CD14-positive monocyte (primary cell): ENCODE measurements at regions not wholly inside any gene's neighbourhood (a gene's known extent, or its start where the extent isn't known, plus 50 kb on each side); places are given as distances from the start of the nearest gene placed in this dataset.

ENCODE experiments used
- DNase-seq, 3 donors: peaks; one replicate each; pipeline ENCODE4 v3.0.0-alpha.2; 2011 to 2022
- H2AFZ ChIP-seq: 2 replicates; pipeline ENCODE4 v1.6.0; 2012; ENCODE audit warnings: mild to moderate bottlenecking, low read depth, low read length, inconsistent platforms; ENCODE audit not compliant: insufficient read depth, poor library complexity, severe bottlenecking
- H3K27ac ChIP-seq, 2 donors: 1 replicate in 1 of 2; 2 replicates in 1 of 2; pipeline ENCODE4 v1.5.1; 2012 to 2013; ENCODE audit warnings: low read length in 2 of 2, control low read depth in 1 of 2, inconsistent platforms in 1 of 2, low read depth in 1 of 2, mild to moderate bottlenecking in 1 of 2
- H3K27me3 ChIP-seq, 2 donors: one replicate each; pipeline versions ENCODE4 v1.6.0 to v1.6.1; 2011 to 2013; ENCODE audit warnings: low read length in 2 of 2; ENCODE audit not compliant: control insufficient read depth in 2 of 2, insufficient read depth in 2 of 2
- H3K36me3 ChIP-seq, 2 donors: replicated peaks in 1 of 2; 1 replicate in 1 of 2; 2 replicates in 1 of 2; pipeline versions ENCODE4 v1.5.1 to v1.6.1; 2012 to 2013; ENCODE audit warnings: low read length in 2 of 2, control low read depth in 1 of 2, inconsistent platforms in 1 of 2, mild to moderate bottlenecking in 1 of 2; ENCODE audit not compliant: insufficient read depth in 2 of 2, control insufficient read depth in 1 of 2
- H3K4me1 ChIP-seq, 2 donors: 1 replicate in 1 of 2; 2 replicates in 1 of 2; pipeline versions ENCODE4 v1.5.1 to v1.6.1; 2012 to 2013; ENCODE audit warnings: low read length in 2 of 2, control low read depth in 1 of 2, inconsistent platforms in 1 of 2, mild to moderate bottlenecking in 1 of 2, moderate library complexity in 1 of 2; ENCODE audit not compliant: insufficient read depth in 2 of 2, control insufficient read depth in 1 of 2
- H3K4me2 ChIP-seq: replicated peaks from 2 replicates; pipeline ENCODE3; 2012; ENCODE audit warnings: low read length, moderate library complexity, mild to moderate bottlenecking; ENCODE audit not compliant: poor library complexity, severe bottlenecking; ENCODE audit errors: extremely low read depth
- H3K4me3 ChIP-seq, 3 experiments: fragments of 200-600 bp in 1 of 3; sonication (generic) in 1 of 3; replicated peaks in 1 of 3; 1 replicate in 2 of 3; 2 replicates in 1 of 3; pipeline ENCODE4 v1.5.1; 2011 to 2013; ENCODE audit warnings: low read length in 3 of 3, mild to moderate bottlenecking in 3 of 3, control low read depth in 2 of 3, low read depth in 2 of 3, inconsistent platforms in 1 of 3, moderate library complexity in 1 of 3
- H3K79me2 ChIP-seq: 2 replicates; pipeline ENCODE4 v1.6.0; 2012; ENCODE audit warnings: mild to moderate bottlenecking, control low read depth, inconsistent platforms, low read length, moderate library complexity; ENCODE audit not compliant: insufficient read depth
- H3K9ac ChIP-seq: 2 replicates; pipeline ENCODE4 v1.6.0; 2017; ENCODE audit warnings: low read length, mild to moderate bottlenecking; ENCODE audit not compliant: insufficient read depth, poor library complexity, severe bottlenecking
- H3K9me3 ChIP-seq, 2 donors: replicated peaks in 1 of 2; 1 replicate in 1 of 2; 2 replicates in 1 of 2; pipeline versions ENCODE4 v1.5.1 to v1.6.1; 2012 to 2013; ENCODE audit warnings: low read length in 2 of 2, control low read depth in 1 of 2; ENCODE audit not compliant: control insufficient read depth in 1 of 2, insufficient read depth in 1 of 2
- H4K20me1 ChIP-seq: 2 replicates; pipeline ENCODE4 v1.6.0; 2012; ENCODE audit warnings: mild to moderate bottlenecking, low read length, control low read depth, moderate library complexity; ENCODE audit not compliant: insufficient read depth
- H3K27ac Mint-ChIP-seq, 7 donors: one replicate each; pipeline ENCODE4 v1.8.0; 2020; ENCODE audit warnings: mild to moderate bottlenecking in 7 of 7, mixed read lengths in 7 of 7, moderate library complexity in 6 of 7, inconsistent platforms in 2 of 7
- H3K27me3 Mint-ChIP-seq, 3 donors: one replicate each; pipeline ENCODE4 v1.8.0; 2021 to 2022; ENCODE audit warnings: low read depth in 3 of 3, mild to moderate bottlenecking in 3 of 3, mixed read lengths in 3 of 3, moderate library complexity in 3 of 3, inconsistent platforms in 1 of 3
- H3K36me3 Mint-ChIP-seq, 2 donors: one replicate each; pipeline ENCODE4 v1.8.0; 2020; ENCODE audit warnings: mixed read lengths in 2 of 2, inconsistent platforms in 1 of 2, mild to moderate bottlenecking in 1 of 2
- H3K4me1 Mint-ChIP-seq: one replicate; pipeline ENCODE4 v1.8.0; 2020; ENCODE audit warnings: mild to moderate bottlenecking, mixed read lengths
- H3K4me3 Mint-ChIP-seq, 2 donors: one replicate each; pipeline ENCODE4 v1.8.0; 2020; ENCODE audit warnings: mild to moderate bottlenecking in 2 of 2, mixed read lengths in 2 of 2, moderate library complexity in 1 of 2
- H3K9me3 Mint-ChIP-seq, 7 donors: one replicate each; pipeline ENCODE4 v1.8.0; 2020 to 2022; ENCODE audit warnings: mixed read lengths in 7 of 7, mild to moderate bottlenecking in 6 of 7, moderate library complexity in 6 of 7, inconsistent platforms in 2 of 7
- CTCF ChIP-seq: fragments of 200-600 bp; IDR thresholded peaks from one replicate; pipeline ENCODE4 v1.8.0; 2022; ENCODE audit warnings: antibody characterized with exemption, mild to moderate bottlenecking
- WGBS: methylation state at CpG from one replicate; pipeline ENCODE4 v1.1.5; 2013; ENCODE audit warnings: missing lambda C conversion rate; ENCODE audit not compliant: insufficient coverage; 5-methylcytosine and 5-hydroxymethylcytosine counted together
- intact Hi-C, 2 donors: fragments of 100-400 bp; cut with micrococcal nuclease; formaldehyde crosslinking; loops; one replicate each; pipeline versions ENCODE4 v1.15.0 to v1.15.1; 2023

DNA sequence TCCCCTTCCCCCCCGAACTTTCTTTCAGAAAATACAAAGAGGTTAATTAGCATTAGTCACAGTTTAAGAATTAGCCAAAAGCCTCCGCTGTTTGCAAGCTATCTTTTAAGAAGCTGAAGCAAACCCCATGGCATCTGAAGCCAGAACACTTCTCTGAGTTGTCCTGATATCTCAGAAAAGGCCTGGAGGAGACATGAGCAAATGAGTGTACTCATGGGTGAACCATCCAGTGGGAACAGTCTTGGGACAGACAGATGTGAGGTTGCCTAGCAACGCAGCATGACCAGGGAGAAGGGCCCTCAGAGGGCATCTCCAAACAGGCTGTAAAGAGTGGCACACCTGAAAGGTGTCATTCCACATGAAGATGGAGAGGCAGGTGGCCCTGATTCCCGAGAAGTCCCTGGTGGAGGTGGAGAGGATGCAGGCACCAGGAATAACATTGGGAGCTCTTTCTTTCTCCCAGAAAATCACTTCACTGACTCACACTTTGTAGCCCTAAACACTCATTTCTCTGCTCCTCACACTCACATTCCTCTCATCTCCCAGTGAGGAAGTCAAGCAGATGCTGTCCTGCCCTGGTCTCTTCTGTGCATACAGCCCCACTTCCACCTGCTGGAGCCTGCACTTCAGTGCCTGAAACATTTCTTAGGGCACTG is 87.0 kb upstream of the TSHZ3 start:
- Mint-ChIP-seq H3K4me1 (no peaks in the 10 kb centered on the region), H3K9me3 (peaks cover 0 to 18% (median 8%) of the 10 kb centered on the region in 7 donors)

More for the DNA sequence above, 87.0 kb upstream of the TSHZ3 start:
- H3K4me1 ChIP-seq: no peaks in the 10 kb centered on the region
- H4K20me1 ChIP-seq: no peaks in the 10 kb centered on the region
- DNase-seq: no peak
- peaks cover 2 to 4% (median 2%) of the 10 kb centered on the region in 3 donors for H3K27me3 Mint-ChIP-seq
- H3K27ac Mint-ChIP-seq: no peak overlapping the region
- H3K27me3 ChIP-seq: no peaks in the 10 kb centered on the region
- peaks cover 5 to 6% of the 10 kb centered on the region in 2 donors for H3K9me3 ChIP-seq
- no peak overlapping the region for H2AFZ ChIP-seq
- no peak overlapping the region for H3K4me2 ChIP-seq
- TF ChIP-seq CTCF: no peak
- H3K4me3 ChIP-seq: no peak overlapping the region
- 87% methylated on average over 3 of the region's 4 CpGs for WGBS
- no peak overlapping the region for H3K27ac ChIP-seq
- no peak overlapping the region for H3K9ac ChIP-seq
- no peaks in the 10 kb centered on the region for H3K36me3 ChIP-seq
- H3K4me3 Mint-ChIP-seq: no peak overlapping the region
- no peaks in the 10 kb centered on the region for H3K36me3 Mint-ChIP-seq
- H3K79me2 ChIP-seq: no peaks in the 10 kb centered on the region
- intact Hi-C loops: no loop called here
